K562 (cell line): ENCODE measurements at regions not wholly inside any gene's neighbourhood (a gene's known extent, or its start where the extent isn't known, plus 50 kb on each side); places are given as distances from the start of the nearest gene placed in this dataset.

ENCODE experiments used
- ATAC-seq: fragments of 200-7000 bp; cut with Tn5 transposase; 3 replicates; pipeline ENCODE4 v1.9.1; 2020; ENCODE audit warnings: moderate library complexity
- BruUV-seq: library from RNA; stranded (reverse); fragments of 400-500 nt; replicated peaks from 2 replicates; lab custom pipeline; 2021; lab: Mats Ljungman, UMichigan
- CTCF ChIA-PET: fragments of 300-600 bp; formaldehyde crosslinking; extraction: SDS; loops from one replicate; lab custom pipeline; 2021; ENCODE audit warnings: low intra/inter-chr PET ratio; lab: Yijun Ruan, JAX
- POLR2A ChIA-PET: fragments of 300-600, 350-650 bp; sonication (Branson Sonifier 250); formaldehyde crosslinking; extraction: SDS; loops from one replicate; lab custom pipeline; 2021; ENCODE audit warnings: antibody characterized with exemption, inconsistent platforms; lab: Yijun Ruan, JAX
- DNase-seq, 4 experiments: peaks; one replicate each; pipeline versions ENCODE4 v3.0.0 to v3.0.0-alpha.2; 2011 to 2018; ENCODE audit warnings: low spot score in 3 of 4, mixed read lengths in 3 of 4; ENCODE audit errors: extremely low read depth in 1 of 4
- FAIRE-seq: peaks from 2 replicates; lab custom pipeline; 2011; peaks lifted over from hg19 to GRCh38; lab: Jason Lieb, UNC
- H2AFZ ChIP-seq: 2 replicates; pipeline ENCODE4 v1.6.0; 2011; ENCODE audit warnings: low read depth, low read length, control low read depth, inconsistent platforms
- H3K27ac ChIP-seq: fragments of 200-600 bp; 3 replicates; pipeline ENCODE4 v1.8.0; 2011; ENCODE audit warnings: low read depth, mild to moderate bottlenecking, control low read depth, inconsistent platforms, low read length, moderate library complexity, mixed read lengths; ENCODE audit errors: extremely low read depth
- H3K27me3 ChIP-seq, 2 experiments: fragments of 300-600 bp in 1 of 2; 2 replicates in 1 of 2; 3 replicates in 1 of 2; pipeline versions ENCODE4 v1.6.0 to v1.8.0; 2011; ENCODE audit warnings: inconsistent platforms in 2 of 2, low read length in 2 of 2, mild to moderate bottlenecking in 1 of 2, mixed read lengths in 1 of 2, moderate library complexity in 1 of 2; ENCODE audit not compliant: control insufficient read depth in 2 of 2, insufficient read depth in 2 of 2
- H3K36me3 ChIP-seq: fragments of 300-600 bp; 3 replicates; pipeline ENCODE4 v1.8.0; 2011; ENCODE audit warnings: mild to moderate bottlenecking, low read length, inconsistent platforms; ENCODE audit not compliant: control insufficient read depth, insufficient read depth
- H3K4me1 ChIP-seq, 2 experiments: fragments of 200-600 bp in 1 of 2; replicated peaks in 1 of 2; 2 replicates in 1 of 2; 3 replicates in 1 of 2; pipeline versions ENCODE4 v1.5.1 to v1.8.0; 2011; ENCODE audit warnings: inconsistent platforms in 2 of 2, low read length in 2 of 2, mild to moderate bottlenecking in 1 of 2, mixed read lengths in 1 of 2, moderate library complexity in 1 of 2; ENCODE audit not compliant: control insufficient read depth in 2 of 2, insufficient read depth in 2 of 2
- H3K4me2 ChIP-seq: 2 replicates; pipeline ENCODE4 v1.6.1; 2011; ENCODE audit warnings: low read length, control low read depth, inconsistent platforms, mixed read lengths; ENCODE audit not compliant: insufficient read depth
- H3K4me3 ChIP-seq: fragments of 200-600 bp; sonication (generic), shearing (Covaris generic); 2 replicates; pipeline ENCODE4 v1.5.1; 2016; ENCODE audit warnings: control low read depth, inconsistent platforms
- H3K79me2 ChIP-seq: fragments of 200-600 bp; 3 replicates; pipeline ENCODE4 v1.8.0; 2011; ENCODE audit warnings: low read length, inconsistent platforms; ENCODE audit not compliant: control insufficient read depth, insufficient read depth
- H3K9ac ChIP-seq, 2 experiments: 2 replicates each; pipeline versions ENCODE4 v1.6.0 to v1.6.1; 2011; ENCODE audit warnings: low read depth in 2 of 2, low read length in 2 of 2, control low read depth in 1 of 2, inconsistent platforms in 1 of 2, mild to moderate bottlenecking in 1 of 2, mixed read lengths in 1 of 2; ENCODE audit not compliant: insufficient read depth in 1 of 2
- H3K9me1 ChIP-seq: one replicate; pipeline ENCODE4 v1.6.0; 2011; ENCODE audit warnings: inconsistent platforms, mild to moderate bottlenecking, low read length, moderate library complexity; ENCODE audit not compliant: control insufficient read depth, insufficient read depth
- H3K9me3 ChIP-seq: replicated peaks from 2 replicates; pipeline ENCODE4 v1.5.1; 2011; ENCODE audit warnings: low read depth, low read length, inconsistent platforms; ENCODE audit not compliant: control insufficient read depth, insufficient read depth
- H4K20me1 ChIP-seq: replicated peaks from 2 replicates; pipeline ENCODE4 v1.6.1; 2011; ENCODE audit warnings: low read length, inconsistent platforms, mixed read lengths; ENCODE audit not compliant: control insufficient read depth, insufficient read depth
- BACH1 ChIP-seq: fragments of 200-800 bp; sonication (Bioruptor generic); IDR thresholded peaks from 2 replicates; pipeline ENCODE4 v1.6.1; 2016; ENCODE audit warnings: missing genetic modification characterization, missing compliant biosample characterization
- CREBBP ChIP-seq: IDR thresholded peaks from one replicate; pipeline ENCODE4 v1.6.1; 2012; ENCODE audit warnings: low read depth, mild to moderate bottlenecking, control low read depth, inconsistent platforms, low read length
- HDAC3 ChIP-seq: fragments of 450-650 bp; IDR thresholded peaks from 2 replicates; pipeline ENCODE4 v1.6.1; 2018; ENCODE audit warnings: borderline replicate concordance, mild to moderate bottlenecking, moderate library complexity; ENCODE audit not compliant: partially characterized antibody
- HDAC6 ChIP-seq: IDR thresholded peaks from 2 replicates; pipeline ENCODE4 v1.6.1; 2012; ENCODE audit warnings: low read depth, mild to moderate bottlenecking, control low read depth, inconsistent platforms, low read length, moderate library complexity
- ID3 ChIP-seq, 2 experiments: fragments of 250-450 bp in 1 of 2; fragments of 450-650 bp in 1 of 2; sonication (Bioruptor Pico) in 1 of 2; IDR thresholded peaks; 2 replicates each; pipeline versions ENCODE4 v1.6.1 to v1.8.0; 2016 to 2021; ENCODE audit warnings: mild to moderate bottlenecking in 2 of 2, moderate library complexity in 2 of 2, missing compliant biosample characterization in 1 of 2, missing genetic modification characterization in 1 of 2
- NUFIP1 ChIP-seq: fragments of 450-650 bp; IDR thresholded peaks from 2 replicates; pipeline ENCODE4 v1.6.1; 2018; ENCODE audit not compliant: partially characterized antibody
- PRMT5 ChIP-seq: sonication (generic); formaldehyde crosslinking; IDR thresholded peaks from 2 replicates; pipeline ENCODE4 v1.5.0; 2020; ENCODE audit warnings: missing genetic modification reagents
- RBFOX2 ChIP-seq: fragments of 200-400 bp; formaldehyde crosslinking; IDR thresholded peaks from 2 replicates; pipeline ENCODE4 v1.6.1; 2017; ENCODE audit warnings: low read depth, mild to moderate bottlenecking, low read length, moderate library complexity
- RBM15 ChIP-seq: fragments of 200-400 bp; formaldehyde crosslinking; IDR thresholded peaks from 2 replicates; pipeline ENCODE4 v1.6.1; 2018; ENCODE audit warnings: mild to moderate bottlenecking, low read length, moderate library complexity; ENCODE audit not compliant: insufficient read depth
- SRSF1 ChIP-seq: fragments of 200-400 bp; formaldehyde crosslinking; IDR thresholded peaks from 2 replicates; pipeline ENCODE4 v1.6.1; 2017; ENCODE audit warnings: mild to moderate bottlenecking, low read depth, low read length, moderate library complexity
- ZBTB8A ChIP-seq: fragments of 450-650 bp; IDR thresholded peaks from 2 replicates; pipeline ENCODE4 v1.6.1; 2018; ENCODE audit warnings: mild to moderate bottlenecking, moderate library complexity; ENCODE audit not compliant: partially characterized antibody
- ZNF436 ChIP-seq: fragments of 250-450, 450-650 bp; sonication (Bioruptor Pico); formaldehyde crosslinking; IDR thresholded peaks from 2 replicates; pipeline ENCODE4 v1.7.0; 2020; ENCODE audit warnings: mild to moderate bottlenecking
- ZNF644 ChIP-seq: fragments of 200-800 bp; sonication (Bioruptor generic); IDR thresholded peaks from 2 replicates; pipeline ENCODE4 v1.6.1; 2016; ENCODE audit warnings: low read depth, missing genetic modification characterization, missing compliant biosample characterization
- WGBS: fragments of 100-300 bp; shearing (Covaris generic); methylation state at CpG from one replicate; pipeline ENCODE4 v1.1.6; 2016; ENCODE audit warnings: low coverage, mixed read lengths; ENCODE audit not compliant: insufficient coverage; ENCODE audit errors: missing lambda C conversion rate; 5-methylcytosine and 5-hydroxymethylcytosine counted together
- in situ Hi-C: fragments of 300-500 bp; cut with MboI; formaldehyde crosslinking; loops from 4 replicates; pipeline ENCODE4 v1.15.0; 2018; ENCODE audit warnings: inconsistent platforms, mixed read lengths
- intact Hi-C: fragments of 100-400 bp; cut with micrococcal nuclease; formaldehyde crosslinking; loops from 2 replicates; pipeline ENCODE4 v1.14.2; 2022
- TF ChIP-seq, protein P1 (sequence below), 2 experiments: IDR thresholded peaks in 1 of 2; conservative IDR thresholded peaks in 1 of 2; 2 replicates each; pipeline ENCODE4 v1.6.1; 2016; ENCODE audit warnings: low read depth in 2 of 2, mild to moderate bottlenecking in 1 of 2, missing compliant biosample characterization in 1 of 2, missing genetic modification characterization in 1 of 2, moderate library complexity in 1 of 2
- TF ChIP-seq, protein P2 (sequence below): fragments of 250-450 bp; sonication (Bioruptor Pico); IDR thresholded peaks from 2 replicates; pipeline ENCODE4 v1.8.0; 2021; ENCODE audit warnings: mild to moderate bottlenecking, moderate library complexity
- TF ChIP-seq, protein P3 (sequence below): fragments of 250-450 bp; sonication (Bioruptor Pico); IDR thresholded peaks from 2 replicates; pipeline ENCODE4 v1.5.0; 2020; ENCODE audit warnings: mild to moderate bottlenecking

- H2AFZ ChIP-seq: no peak overlapping the region
- DNase-seq (no peak), ATAC-seq (no peak), FAIRE-seq (no peak)
- no peaks in the 10 kb centered on the region for H3K79me2 ChIP-seq
- ChIA-PET POLR2A (no interaction called here), CTCF (no interaction called here)
- no peaks in the 10 kb centered on the region for H3K9me1 ChIP-seq
- no peaks in the 10 kb centered on the region; the same call in 1 of the 2 replicates for H3K9me3 ChIP-seq
- H3K27me3 ChIP-seq: no peaks in the 10 kb centered on the region
- BruUV-seq: no TSS peak
- H3K9ac ChIP-seq: no peak overlapping the region
- no peak overlapping the region for H3K4me2 ChIP-seq
- intact Hi-C loops (no loop called here), in situ Hi-C loops (no loop called here)
- no peaks in the 10 kb centered on the region for H3K36me3 ChIP-seq
- H3K27ac ChIP-seq: no peak overlapping the region
- no peaks in the 10 kb centered on the region for H3K4me1 ChIP-seq
- WGBS: 5% methylated on average over 3 of the region's 3 CpGs
- H3K4me3 ChIP-seq: no peak overlapping the region
- H4K20me1 ChIP-seq: no peaks in the 10 kb centered on the region
- TF ChIP-seq RBM15: no peak
- no peak for TF ChIP-seq ZNF644 (tag)
- TF ChIP-seq, protein P1, sequence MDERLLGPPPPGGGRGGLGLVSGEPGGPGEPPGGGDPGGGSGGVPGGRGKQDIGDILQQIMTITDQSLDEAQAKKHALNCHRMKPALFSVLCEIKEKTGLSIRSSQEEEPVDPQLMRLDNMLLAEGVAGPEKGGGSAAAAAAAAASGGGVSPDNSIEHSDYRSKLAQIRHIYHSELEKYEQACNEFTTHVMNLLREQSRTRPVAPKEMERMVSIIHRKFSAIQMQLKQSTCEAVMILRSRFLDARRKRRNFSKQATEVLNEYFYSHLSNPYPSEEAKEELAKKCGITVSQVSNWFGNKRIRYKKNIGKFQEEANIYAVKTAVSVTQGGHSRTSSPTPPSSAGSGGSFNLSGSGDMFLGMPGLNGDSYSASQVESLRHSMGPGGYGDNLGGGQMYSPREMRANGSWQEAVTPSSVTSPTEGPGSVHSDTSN (CRISPR knock-in tag; IDR thresholded peaks at IDR 0.05; ENCODE audit: low read depth): no peak
- TF ChIP-seq, protein P1 (tag; conservative IDR thresholded peaks at IDR 0.05; ENCODE audit: low read depth): no peak
- TF ChIP-seq, protein P2, sequence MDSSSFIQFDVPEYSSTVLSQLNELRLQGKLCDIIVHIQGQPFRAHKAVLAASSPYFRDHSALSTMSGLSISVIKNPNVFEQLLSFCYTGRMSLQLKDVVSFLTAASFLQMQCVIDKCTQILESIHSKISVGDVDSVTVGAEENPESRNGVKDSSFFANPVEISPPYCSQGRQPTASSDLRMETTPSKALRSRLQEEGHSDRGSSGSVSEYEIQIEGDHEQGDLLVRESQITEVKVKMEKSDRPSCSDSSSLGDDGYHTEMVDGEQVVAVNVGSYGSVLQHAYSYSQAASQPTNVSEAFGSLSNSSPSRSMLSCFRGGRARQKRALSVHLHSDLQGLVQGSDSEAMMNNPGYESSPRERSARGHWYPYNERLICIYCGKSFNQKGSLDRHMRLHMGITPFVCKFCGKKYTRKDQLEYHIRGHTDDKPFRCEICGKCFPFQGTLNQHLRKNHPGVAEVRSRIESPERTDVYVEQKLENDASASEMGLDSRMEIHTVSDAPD: no peak
- no peak for TF ChIP-seq NUFIP1
- no peak for TF ChIP-seq HDAC3
- no peak for TF ChIP-seq HDAC6
- no peak for TF ChIP-seq CREBBP
- no peak for TF ChIP-seq PRMT5 (CRISPR knock-in tag)
- TF ChIP-seq ID3 (CRISPR knock-in tag; IDR thresholded peaks at IDR 0.05): no peak
- TF ChIP-seq ID3 (tag; IDR thresholded peaks at IDR 0.05): no peak
- TF ChIP-seq BACH1 (tag): no peak
- no peak for TF ChIP-seq ZBTB8A
- TF ChIP-seq ZNF436 (CRISPR knock-in tag): no peak
- TF ChIP-seq, protein P3, sequence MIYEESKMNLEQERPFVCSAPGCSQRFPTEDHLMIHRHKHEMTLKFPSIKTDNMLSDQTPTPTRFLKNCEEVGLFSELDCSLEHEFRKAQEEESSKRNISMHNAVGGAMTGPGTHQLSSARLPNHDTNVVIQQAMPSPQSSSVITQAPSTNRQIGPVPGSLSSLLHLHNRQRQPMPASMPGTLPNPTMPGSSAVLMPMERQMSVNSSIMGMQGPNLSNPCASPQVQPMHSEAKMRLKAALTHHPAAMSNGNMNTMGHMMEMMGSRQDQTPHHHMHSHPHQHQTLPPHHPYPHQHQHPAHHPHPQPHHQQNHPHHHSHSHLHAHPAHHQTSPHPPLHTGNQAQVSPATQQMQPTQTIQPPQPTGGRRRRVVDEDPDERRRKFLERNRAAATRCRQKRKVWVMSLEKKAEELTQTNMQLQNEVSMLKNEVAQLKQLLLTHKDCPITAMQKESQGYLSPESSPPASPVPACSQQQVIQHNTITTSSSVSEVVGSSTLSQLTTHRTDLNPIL (CRISPR knock-in tag): no peak
- TF ChIP-seq SRSF1: no peak
- no peak for TF ChIP-seq RBFOX2
Observed at GRCh38 chr2:56784046-56784445, 600.3 kb downstream of the CCDC85A start.
